GM12872 (cell line): ENCODE measurements at regions not wholly inside any gene's neighbourhood (a gene's known extent, or its start where the extent isn't known, plus 50 kb on each side); places are given as distances from the start of the nearest gene placed in this dataset.

Experiments
- TF ChIP-seq, protein P1 (sequence below): IDR thresholded peaks from 3 replicates; pipeline ENCODE4 v1.5.1; 2011; ENCODE audit warnings: low read depth, mild to moderate bottlenecking, low read length, moderate library complexity; ENCODE audit not compliant: insufficient read depth

DNA sequence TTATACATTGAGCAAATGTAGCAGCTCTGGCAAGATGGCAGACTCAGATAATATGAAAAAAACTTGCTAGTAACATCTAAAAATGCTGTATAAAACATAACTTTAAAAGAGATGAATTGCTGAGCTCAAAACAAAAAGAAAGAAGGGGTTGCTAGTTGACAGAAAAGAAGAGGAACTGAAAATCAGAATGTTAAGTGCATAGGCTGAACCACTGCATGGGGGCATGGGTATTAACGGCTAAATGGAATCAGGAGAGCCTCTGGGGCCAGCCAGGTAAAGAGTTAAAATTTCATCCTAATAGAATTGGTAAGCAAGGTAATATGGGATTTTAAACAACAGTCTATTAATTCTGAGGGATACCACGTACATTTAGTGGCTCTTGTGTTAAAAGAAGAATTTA lies 146.8 kb downstream of the SMC2 start:
- TF ChIP-seq, protein P1, sequence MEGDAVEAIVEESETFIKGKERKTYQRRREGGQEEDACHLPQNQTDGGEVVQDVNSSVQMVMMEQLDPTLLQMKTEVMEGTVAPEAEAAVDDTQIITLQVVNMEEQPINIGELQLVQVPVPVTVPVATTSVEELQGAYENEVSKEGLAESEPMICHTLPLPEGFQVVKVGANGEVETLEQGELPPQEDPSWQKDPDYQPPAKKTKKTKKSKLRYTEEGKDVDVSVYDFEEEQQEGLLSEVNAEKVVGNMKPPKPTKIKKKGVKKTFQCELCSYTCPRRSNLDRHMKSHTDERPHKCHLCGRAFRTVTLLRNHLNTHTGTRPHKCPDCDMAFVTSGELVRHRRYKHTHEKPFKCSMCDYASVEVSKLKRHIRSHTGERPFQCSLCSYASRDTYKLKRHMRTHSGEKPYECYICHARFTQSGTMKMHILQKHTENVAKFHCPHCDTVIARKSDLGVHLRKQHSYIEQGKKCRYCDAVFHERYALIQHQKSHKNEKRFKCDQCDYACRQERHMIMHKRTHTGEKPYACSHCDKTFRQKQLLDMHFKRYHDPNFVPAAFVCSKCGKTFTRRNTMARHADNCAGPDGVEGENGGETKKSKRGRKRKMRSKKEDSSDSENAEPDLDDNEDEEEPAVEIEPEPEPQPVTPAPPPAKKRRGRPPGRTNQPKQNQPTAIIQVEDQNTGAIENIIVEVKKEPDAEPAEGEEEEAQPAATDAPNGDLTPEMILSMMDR: no peak

DNA sequence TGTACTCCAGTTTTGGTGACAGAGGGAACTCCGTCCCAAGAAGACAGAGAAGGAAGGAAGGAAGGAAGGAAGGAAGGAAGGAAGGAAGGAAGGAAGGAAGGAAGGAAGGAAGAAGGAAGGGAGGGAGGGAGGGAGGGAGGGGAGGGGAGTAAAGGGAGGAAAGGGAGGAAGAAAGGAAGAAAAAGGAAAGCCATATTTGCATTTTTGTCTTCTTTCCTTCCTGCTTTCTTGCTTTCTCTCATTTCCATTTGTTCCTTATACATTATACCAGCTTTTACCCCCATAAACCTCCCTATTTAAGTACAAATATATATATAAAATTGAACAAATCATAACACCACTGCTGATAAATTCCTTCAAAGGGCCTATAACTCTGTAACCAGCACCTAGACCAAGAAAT lies 151.8 kb downstream of the SMC2 start:
- TF ChIP-seq, protein P1: no peak

DNA sequence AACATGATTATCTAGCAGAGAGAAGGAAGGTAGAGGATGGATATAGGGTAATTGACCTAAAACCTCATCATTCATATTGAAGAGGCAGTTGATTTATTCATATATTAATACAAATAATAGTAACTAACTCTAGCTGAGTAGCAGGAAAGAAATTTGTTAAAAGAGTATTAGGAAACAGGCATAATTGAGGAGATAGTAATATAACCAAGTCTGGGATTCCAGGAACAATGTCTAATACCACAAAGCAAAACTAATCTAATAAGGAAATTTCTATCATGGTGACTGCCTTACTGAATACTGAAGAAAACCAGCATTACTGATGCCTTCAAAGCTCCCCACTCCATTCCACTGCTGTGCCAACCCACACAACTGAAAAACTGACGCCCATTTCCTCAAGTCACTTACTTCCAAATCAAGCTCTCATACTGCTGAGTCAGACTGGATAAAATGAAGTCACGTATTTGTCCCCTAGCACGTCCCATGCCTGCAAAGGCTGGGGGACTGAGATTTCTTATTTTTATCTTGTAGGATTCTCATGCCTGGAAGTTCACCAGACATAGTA lies 153.9 kb downstream of the SMC2 start:
- TF ChIP-seq, protein P1: no peak

DNA sequence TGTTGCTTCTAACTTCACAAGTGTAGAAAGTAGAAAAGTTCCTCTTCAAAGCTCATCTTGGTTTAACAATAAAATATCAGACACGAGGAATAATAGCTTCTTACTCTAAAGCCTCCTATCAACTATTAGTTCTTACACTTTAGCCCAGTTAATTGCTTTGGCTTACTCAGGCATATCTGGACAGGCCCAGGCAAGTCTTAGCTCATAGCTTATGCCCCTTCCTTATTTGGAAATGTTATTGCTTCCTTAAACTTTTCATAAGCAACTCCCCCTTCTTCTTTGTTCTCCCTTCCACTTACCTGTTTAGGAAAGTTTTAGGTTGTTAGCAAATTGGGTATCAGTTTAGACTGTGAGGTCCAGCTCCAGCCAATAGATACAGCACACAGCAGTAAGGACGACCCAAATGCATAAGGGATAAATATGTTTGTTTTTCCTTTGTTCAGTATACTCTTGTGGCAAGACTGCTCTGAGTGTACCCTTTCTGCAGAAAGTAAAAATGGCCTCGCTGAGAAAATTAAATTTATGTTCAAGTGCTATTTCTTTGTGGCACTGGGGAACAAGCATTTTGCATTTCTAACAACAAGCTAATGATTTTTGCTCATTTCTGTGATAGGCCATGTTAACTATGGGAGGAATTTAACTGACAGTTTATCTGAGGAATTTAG lies 162.1 kb downstream of the SMC2 start:
- TF ChIP-seq, protein P1: no peak

DNA sequence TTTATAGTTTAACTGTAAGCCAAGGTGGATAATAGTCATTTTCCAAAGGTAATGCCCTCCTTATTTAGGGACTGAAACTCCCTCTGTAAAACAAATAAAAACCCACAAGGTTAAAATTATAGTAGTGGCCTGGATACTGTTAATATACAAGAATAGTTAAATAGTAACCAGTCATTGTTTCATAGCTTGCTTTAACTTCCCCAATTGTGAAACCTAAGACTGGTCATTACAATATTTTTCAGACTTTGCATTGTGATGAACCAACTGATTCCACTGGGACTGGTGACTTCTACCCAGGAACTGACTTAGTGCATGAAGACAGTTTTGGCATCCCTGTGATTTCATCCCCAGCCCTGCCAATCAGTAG lies 162.6 kb downstream of the SMC2 start:
- TF ChIP-seq, protein P1: no peak

- TF ChIP-seq, protein P1: no peak
Measured at GRCh38 chr9:104258296-104259011, 164.3 kb downstream of the SMC2 start.

DNA sequence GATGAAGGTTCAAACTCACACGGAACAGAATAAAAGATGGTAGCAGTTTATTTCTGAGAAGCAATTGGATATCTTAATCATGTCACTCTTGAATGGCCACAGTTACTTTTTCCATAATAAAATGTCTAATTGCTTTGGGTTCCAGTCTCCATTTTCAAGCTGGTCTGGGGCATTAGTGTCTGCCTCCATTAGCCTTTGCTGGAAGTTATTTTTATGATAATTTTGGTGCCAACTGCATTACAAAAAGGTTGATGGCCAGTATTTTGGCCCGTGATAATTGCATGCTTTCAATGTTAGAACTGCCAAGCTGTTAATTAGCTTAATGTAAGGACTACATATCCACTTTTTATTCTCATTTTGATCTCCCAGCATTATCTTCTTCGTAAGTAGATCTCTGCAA lies 165.9 kb downstream of the SMC2 start:
- TF ChIP-seq, protein P1: no peak
